Esophagus muscularis mucosa (tissue), 4 donors: ENCODE measurements at regions not wholly inside any gene's neighbourhood (a gene's known extent, or its start where the extent isn't known, plus 50 kb on each side); places are given as distances from the start of the nearest gene placed in this dataset.

ENCODE experiments used
- EP300 ChIP-seq: sonication (generic); formaldehyde crosslinking; IDR thresholded peaks from one replicate; pipeline ENCODE4 v1.6.1; 2017; ENCODE audit warnings: antibody characterized with exemption
- POLR2A ChIP-seq: fragments of 450-650 bp; IDR thresholded peaks from one replicate; pipeline ENCODE4 v1.6.1; 2017; ENCODE audit warnings: antibody characterized with exemption, moderate library complexity, mild to moderate bottlenecking, low read depth
- TF ChIP-seq, protein P1 (sequence below), 3 experiments: fragments of 200-600 bp in 2 of 3; fragments of 450-650 bp in 1 of 3; sonication (generic) in 2 of 3; IDR thresholded peaks; one replicate each; pipeline ENCODE4 v1.5.1; 2017 to 2019; ENCODE audit warnings: antibody characterized with exemption in 3 of 3, mild to moderate bottlenecking in 2 of 3, moderate library complexity in 1 of 3

DNA sequence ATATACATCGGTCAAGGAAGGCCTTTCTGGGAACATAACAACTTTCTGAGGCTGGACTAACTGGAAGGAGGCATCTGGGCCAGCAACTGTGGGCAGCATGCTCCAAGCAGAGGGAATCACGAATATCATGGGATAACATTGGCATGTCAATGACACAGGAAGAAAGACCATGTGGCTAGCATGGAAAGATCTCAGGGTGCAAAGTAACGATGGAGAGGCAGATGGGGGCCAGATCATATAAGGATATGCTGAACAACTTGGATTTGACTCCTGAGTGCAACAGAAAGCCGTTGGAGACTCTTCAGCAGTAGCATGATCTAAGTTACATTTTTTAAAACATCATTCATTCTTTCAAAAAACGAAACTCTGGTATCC lies 133.6 kb downstream of the FOXI3 start:
- no peak for TF ChIP-seq POLR2A
- TF ChIP-seq, protein P1, sequence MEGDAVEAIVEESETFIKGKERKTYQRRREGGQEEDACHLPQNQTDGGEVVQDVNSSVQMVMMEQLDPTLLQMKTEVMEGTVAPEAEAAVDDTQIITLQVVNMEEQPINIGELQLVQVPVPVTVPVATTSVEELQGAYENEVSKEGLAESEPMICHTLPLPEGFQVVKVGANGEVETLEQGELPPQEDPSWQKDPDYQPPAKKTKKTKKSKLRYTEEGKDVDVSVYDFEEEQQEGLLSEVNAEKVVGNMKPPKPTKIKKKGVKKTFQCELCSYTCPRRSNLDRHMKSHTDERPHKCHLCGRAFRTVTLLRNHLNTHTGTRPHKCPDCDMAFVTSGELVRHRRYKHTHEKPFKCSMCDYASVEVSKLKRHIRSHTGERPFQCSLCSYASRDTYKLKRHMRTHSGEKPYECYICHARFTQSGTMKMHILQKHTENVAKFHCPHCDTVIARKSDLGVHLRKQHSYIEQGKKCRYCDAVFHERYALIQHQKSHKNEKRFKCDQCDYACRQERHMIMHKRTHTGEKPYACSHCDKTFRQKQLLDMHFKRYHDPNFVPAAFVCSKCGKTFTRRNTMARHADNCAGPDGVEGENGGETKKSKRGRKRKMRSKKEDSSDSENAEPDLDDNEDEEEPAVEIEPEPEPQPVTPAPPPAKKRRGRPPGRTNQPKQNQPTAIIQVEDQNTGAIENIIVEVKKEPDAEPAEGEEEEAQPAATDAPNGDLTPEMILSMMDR (IDR thresholded peaks at IDR 0.05) = no peak
- no peak for TF ChIP-seq EP300
